Gastrocnemius medialis (tissue), 4 donors: ENCODE measurements at regions not wholly inside any gene's neighbourhood (a gene's known extent, or its start where the extent isn't known, plus 50 kb on each side); places are given as distances from the start of the nearest gene placed in this dataset.

Experiments
- ATAC-seq, 2 donors: fragments of 150-250 bp; one replicate each; pipeline ENCODE4 v1.9.1; 2016
- DNase-seq, 2 donors: peaks; one replicate each; pipeline ENCODE4 v3.0.0-alpha.2; 2019
- H3K27ac ChIP-seq, 4 donors: fragments of 200-600 bp; sonication (generic); 1 replicate in 1 of 4; 2 replicates in 3 of 4; pipeline ENCODE4 v1.5.1; 2016 to 2018; ENCODE audit warnings: mild to moderate bottlenecking in 2 of 4, moderate library complexity in 1 of 4
- H3K27me3 ChIP-seq, 3 donors: fragments of 200-600 bp; sonication (generic) in 2 of 3; 1 replicate in 1 of 3; 2 replicates in 2 of 3; pipeline versions ENCODE4 v1.5.1 to v1.6.0; 2016 to 2019; ENCODE audit warnings: mild to moderate bottlenecking in 1 of 3, moderate library complexity in 1 of 3
- H3K36me3 ChIP-seq, 2 donors: fragments of 200-600 bp; sonication (generic) in 1 of 2; one replicate each; pipeline ENCODE4 v1.5.1; 2017 to 2018
- H3K4me1 ChIP-seq, 2 donors: fragments of 200-600 bp; sonication (generic) in 1 of 2; one replicate each; pipeline ENCODE4 v1.5.1; 2016 to 2017; ENCODE audit warnings: mild to moderate bottlenecking in 2 of 2
- H3K4me3 ChIP-seq, 4 donors: fragments of 200-600 bp; sonication (generic) in 3 of 4; 1 replicate in 1 of 4; 2 replicates in 3 of 4; pipeline ENCODE4 v1.5.1; 2016 to 2019; ENCODE audit warnings: mild to moderate bottlenecking in 2 of 4
- H3K9me3 ChIP-seq, 3 donors: fragments of 200-600 bp; sonication (generic) in 2 of 3; 1 replicate in 1 of 3; 2 replicates in 2 of 3; pipeline ENCODE4 v1.5.1; 2016 to 2019
- CTCF ChIP-seq, 5 experiments: fragments of 450-650 bp in 3 of 5; fragments of 200-600 bp in 2 of 5; sonication (generic) in 2 of 5; IDR thresholded peaks in 4 of 5; conservative IDR thresholded peaks in 1 of 5; 1 replicate in 4 of 5; 2 replicates in 1 of 5; pipeline ENCODE4 v1.5.1; 2016 to 2019; ENCODE audit warnings: antibody characterized with exemption in 5 of 5, mild to moderate bottlenecking in 3 of 5, moderate library complexity in 3 of 5
- POLR2A ChIP-seq, 2 donors: fragments of 450-650 bp; IDR thresholded peaks; one replicate each; pipeline ENCODE4 v1.6.1; 2017; ENCODE audit warnings: antibody characterized with exemption in 2 of 2, mild to moderate bottlenecking in 2 of 2, moderate library complexity in 2 of 2
- in situ Hi-C, 4 donors: fragments of 200-750 bp; cut with MboI; loops; one replicate each; pipeline versions ENCODE4 v1.15.0 to v1.8.0; 2017; ENCODE audit warnings: low sequenced_read_pairs in 4 of 4
- intact Hi-C: fragments of 100-400 bp; cut with DNase I; formaldehyde crosslinking; loops from one replicate; pipeline ENCODE4 v1.15.1; 2023; ENCODE audit warnings: low total_unique reads

- DNase-seq (no peak), ATAC-seq (no peak)
- no peak overlapping the region for H3K4me3 ChIP-seq
- intact Hi-C loops = loop anchor here (10.0 kb wide), 1 partner anchor 397 kb away; no protein-coding TSS in a partner anchor
- H3K27me3 ChIP-seq = no peaks in the 10 kb centered on the region
- TF ChIP-seq POLR2A (IDR thresholded peaks at IDR 0.05) (no peak), CTCF (IDR thresholded peaks at IDR 0.05 in 4 of 5, conservative IDR thresholded peaks at IDR 0.05 in 1 of 5) (no peak)
- in situ Hi-C loops = loop anchor here (25.0 kb wide), 1 partner anchor 269 kb away; the partner anchor contains the start of gene GADD45G (in 4 of the 4)
- peaks cover 55 to 69% of the 10 kb centered on the region in 2 donors for H3K4me1 ChIP-seq
- H3K27ac ChIP-seq = no peak overlapping the region
- no peaks in the 10 kb centered on the region for H3K36me3 ChIP-seq
- H3K9me3 ChIP-seq = no peaks in the 10 kb centered on the region
Observed at GRCh38 chr9:89881431-89881830, 276.6 kb downstream of the GADD45G start.

GRCh38 chr9:89882930-89883361, 278.1 kb downstream of the GADD45G start:
- Histone ChIP-seq H3K4me3 (no peak overlapping the region), H3K4me1 (peaks cover 49 to 63% of the 10 kb centered on the region in 2 donors), H3K9me3 (no peaks in the 10 kb centered on the region), H3K27ac (peak overlapping the region in 2 of 4 donors; percentile 74 to 90), H3K27me3 (no peaks in the 10 kb centered on the region), H3K36me3 (no peaks in the 10 kb centered on the region)
- TF ChIP-seq CTCF (IDR thresholded peaks at IDR 0.05 in 4 of 5, conservative IDR thresholded peaks at IDR 0.05 in 1 of 5) = no peak
- TF ChIP-seq POLR2A (IDR thresholded peaks at IDR 0.05) = no peak
- intact Hi-C loops = loop anchor here (10.0 kb wide), 1 partner anchor 398 kb away; no protein-coding TSS in a partner anchor
- ATAC-seq = no peak
- DNase-seq = no peak
- in situ Hi-C loops = loop anchor here (25.0 kb wide), 1 partner anchor 271 kb away; the partner anchor contains the start of gene GADD45G (in 4 of the 4)

- no peaks in the 10 kb centered on the region for H3K9me3 ChIP-seq
- intact Hi-C loops (loop anchor here (10.0 kb wide), 1 partner anchor 399 kb away; no protein-coding TSS in a partner anchor), in situ Hi-C loops (loop anchor here (25.0 kb wide), 1 partner anchor 271 kb away; the partner anchor contains the start of gene GADD45G (in 4 of the 4))
- H3K36me3 ChIP-seq = no peaks in the 10 kb centered on the region
- H3K4me1 ChIP-seq = peaks cover 42 to 56% of the 10 kb centered on the region in 2 donors
- peak overlapping the region; percentile 74 to 90 (median 81) for H3K27ac ChIP-seq
- H3K4me3 ChIP-seq = no peak overlapping the region
- TF ChIP-seq CTCF (IDR thresholded peaks at IDR 0.05 in 4 of 5, conservative IDR thresholded peaks at IDR 0.05 in 1 of 5) = no peak
- no peak for TF ChIP-seq POLR2A (IDR thresholded peaks at IDR 0.05)
- H3K27me3 ChIP-seq = no peaks in the 10 kb centered on the region
- peak; percentile 53 to 57 for ATAC-seq
- peak; percentile 79 to 86 for DNase-seq
Observed at GRCh38 chr9:89883401-89884341, 278.9 kb downstream of the GADD45G start.

GRCh38 chr9:89884356-89885083, 279.7 kb downstream of the GADD45G start:
- in situ Hi-C loops = loop anchor here (25.0 kb wide), 1 partner anchor 272 kb away; the partner anchor contains the start of gene GADD45G (in 4 of the 4)
- intact Hi-C loops = loop anchor here (10.0 kb wide), 1 partner anchor 400 kb away; no protein-coding TSS in a partner anchor
- Histone ChIP-seq H3K4me1 (peaks cover 33 to 47% of the 10 kb centered on the region in 2 donors), H3K27ac (peak overlapping the region; percentile 74 to 90 (median 81)), H3K9me3 (no peaks in the 10 kb centered on the region), H3K27me3 (no peaks in the 10 kb centered on the region), H3K36me3 (no peaks in the 10 kb centered on the region), H3K4me3 (no peak overlapping the region)
- DNase-seq = peak; percentile 86 to 89
- peak; percentile 81 to 84 for ATAC-seq
- TF ChIP-seq CTCF (IDR thresholded peaks at IDR 0.05 in 4 of 5, conservative IDR thresholded peaks at IDR 0.05 in 1 of 5) (no peak), POLR2A (IDR thresholded peaks at IDR 0.05) (no peak)
